ENCODE measurements at regions not wholly inside any gene's neighbourhood (a gene's known extent, or its start where the extent isn't known, plus 50 kb on each side); places are given as distances from the start of the nearest gene placed in this dataset.

DNA sequence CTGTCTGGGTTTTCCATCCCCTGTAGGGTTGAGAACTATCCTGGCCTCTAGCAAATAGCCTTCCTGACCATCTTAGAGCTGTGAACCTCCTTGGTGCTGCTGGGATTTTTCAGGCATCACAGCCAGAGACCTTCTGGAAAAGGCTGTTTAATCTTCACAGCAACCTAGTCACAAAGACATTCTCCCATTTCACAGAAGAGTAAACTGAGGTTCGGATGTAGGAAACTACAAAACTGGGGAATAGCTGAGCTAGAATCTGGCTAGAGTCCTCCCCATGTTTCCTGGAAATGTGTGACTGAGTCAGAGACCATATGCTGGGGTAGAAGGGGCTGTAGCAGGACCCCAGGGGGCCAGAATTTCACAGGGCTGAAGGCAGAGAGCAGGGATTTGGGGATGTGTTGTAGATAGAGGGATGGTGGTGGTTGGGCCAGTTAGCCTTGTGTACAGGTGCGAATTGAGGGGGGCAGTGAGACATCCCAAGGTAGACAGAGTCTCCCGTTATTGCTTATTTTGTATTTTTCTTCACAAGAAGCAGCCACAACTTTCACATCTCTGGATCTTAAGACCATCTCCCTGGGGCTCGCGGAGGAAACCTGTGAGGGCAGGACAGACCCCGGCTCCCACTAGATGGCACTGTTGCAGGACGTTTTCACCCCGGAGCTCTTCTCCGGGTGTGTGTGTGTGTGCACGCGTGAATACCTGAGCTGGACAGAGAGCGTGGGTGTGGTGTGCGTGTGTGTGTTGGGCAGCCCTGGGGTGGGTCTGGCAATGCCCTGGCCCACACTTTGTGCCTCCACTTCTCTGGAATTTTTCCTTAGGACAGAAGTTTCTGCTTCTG is 66.9 kb upstream of the PRR23C start:
- no peak overlapping the region for H3K56ac ChIP-seq (ENCODE audit: insufficient read length, low read depth, low read length)
- no peak overlapping the region for H2BK20ac ChIP-seq (ENCODE audit: low read depth, low read length, poor library complexity, severe bottlenecking)
- H3K18ac ChIP-seq (ENCODE audit: insufficient read length, low read depth, low read length): no peak overlapping the region
- no CpG with 5 or more reads among the region's 13 CpGs for WGBS (ENCODE audit: extremely low coverage, insufficient read length, low lambda C conversion rate)
- H2AFZ ChIP-seq (ENCODE audit: low read length): no peak overlapping the region
- H3K4me2 ChIP-seq (ENCODE audit: insufficient read depth, insufficient read length, low read length): no peak overlapping the region
- H2AK5ac ChIP-seq (ENCODE audit: insufficient read length, low read length): no peak overlapping the region
- Mint-ChIP-seq H3K4me3 (no peak overlapping the region), H3K9me3 (no peaks in the 10 kb centered on the region), H3K27ac (no peak overlapping the region; a peak in 1 of 7 replicates), H3K36me3 (ENCODE audit: insufficient read depth in 1 of 3, low read depth in 3 of 3) (no peaks in the 10 kb centered on the region), H3K4me1 (peaks cover 3 to 7% of the 10 kb centered on the region in 2 experiments; a peak in 3 of 4 replicates), H3K27me3 (ENCODE audit: low read depth) (peaks cover 34% of the 10 kb centered on the region)
- no peak overlapping the region for H3K27ac ChIP-seq (ENCODE audit: insufficient read length, low read depth, low read length)
- peak; percentile 73 for DNase-seq
- no peak overlapping the region for H3K23ac ChIP-seq (ENCODE audit: insufficient read length, low read depth, low read length)
- no peaks in the 10 kb centered on the region for H3K79me2 ChIP-seq (ENCODE audit: insufficient read depth, low read length)
- no peaks in the 10 kb centered on the region for H4K20me1 ChIP-seq (ENCODE audit: control insufficient read depth, insufficient read depth, insufficient read length)
- no peak overlapping the region for H4K5ac ChIP-seq (ENCODE audit: insufficient read length, low read depth, low read length)
- no peaks in the 10 kb centered on the region for H3K4me1 ChIP-seq (ENCODE audit: insufficient read depth, low read length)
- no peak overlapping the region for H3K14ac ChIP-seq (ENCODE audit: insufficient read depth, low read length)
- H3K27me3 ChIP-seq (ENCODE audit: insufficient read depth, low read length): no peaks in the 10 kb centered on the region
- no peaks in the 10 kb centered on the region for H3K79me1 ChIP-seq (ENCODE audit: insufficient read depth, low read depth, low read length, poor library complexity, severe bottlenecking)
- H3T11ph ChIP-seq (ENCODE audit: low read length): no peak overlapping the region
- no peak overlapping the region for H2BK12ac ChIP-seq (ENCODE audit: insufficient read length, low read depth, low read length)
- TF ChIP-seq, protein P1, sequence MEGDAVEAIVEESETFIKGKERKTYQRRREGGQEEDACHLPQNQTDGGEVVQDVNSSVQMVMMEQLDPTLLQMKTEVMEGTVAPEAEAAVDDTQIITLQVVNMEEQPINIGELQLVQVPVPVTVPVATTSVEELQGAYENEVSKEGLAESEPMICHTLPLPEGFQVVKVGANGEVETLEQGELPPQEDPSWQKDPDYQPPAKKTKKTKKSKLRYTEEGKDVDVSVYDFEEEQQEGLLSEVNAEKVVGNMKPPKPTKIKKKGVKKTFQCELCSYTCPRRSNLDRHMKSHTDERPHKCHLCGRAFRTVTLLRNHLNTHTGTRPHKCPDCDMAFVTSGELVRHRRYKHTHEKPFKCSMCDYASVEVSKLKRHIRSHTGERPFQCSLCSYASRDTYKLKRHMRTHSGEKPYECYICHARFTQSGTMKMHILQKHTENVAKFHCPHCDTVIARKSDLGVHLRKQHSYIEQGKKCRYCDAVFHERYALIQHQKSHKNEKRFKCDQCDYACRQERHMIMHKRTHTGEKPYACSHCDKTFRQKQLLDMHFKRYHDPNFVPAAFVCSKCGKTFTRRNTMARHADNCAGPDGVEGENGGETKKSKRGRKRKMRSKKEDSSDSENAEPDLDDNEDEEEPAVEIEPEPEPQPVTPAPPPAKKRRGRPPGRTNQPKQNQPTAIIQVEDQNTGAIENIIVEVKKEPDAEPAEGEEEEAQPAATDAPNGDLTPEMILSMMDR (conservative IDR thresholded peaks at IDR 0.05): peak; percentile 82
- no peak overlapping the region for H2BK15ac ChIP-seq (ENCODE audit: low read depth, low read length)
- H3K23me2 ChIP-seq (ENCODE audit: insufficient read length, low read depth, low read length, poor library complexity, severe bottlenecking): no peaks in the 10 kb centered on the region
- no peak overlapping the region for H2BK120ac ChIP-seq (ENCODE audit: low read depth, low read length, poor library complexity, severe bottlenecking)
- H4K8ac ChIP-seq (replicated peaks; ENCODE audit: insufficient read length, low read depth, low read length): no peak overlapping the region
- H3K9ac ChIP-seq (ENCODE audit: extremely low read depth, insufficient read length, low read length): no peak overlapping the region
- H3K4ac ChIP-seq (ENCODE audit: low read depth, low read length): no peak overlapping the region
- no peak overlapping the region for H4K91ac ChIP-seq (ENCODE audit: insufficient read length, low read depth, low read length)
- H3K9me3 ChIP-seq (ENCODE audit: control insufficient read depth, low read depth, low read length): no peaks in the 10 kb centered on the region
- H2BK5ac ChIP-seq (ENCODE audit: insufficient read length, low read length): no peak overlapping the region
